ENCODE measurements at regions not wholly inside any gene's neighbourhood (a gene's known extent, or its start where the extent isn't known, plus 50 kb on each side); places are given as distances from the start of the nearest gene placed in this dataset.

- Mint-ChIP-seq H3K9me3 (peaks cover 26% of the 10 kb centered on the region), H3K27ac (no peak overlapping the region), H3K4me1 (no peaks in the 10 kb centered on the region), H3K36me3 (ENCODE audit: low read depth) (peaks cover 10% of the 10 kb centered on the region), H3K27me3 (ENCODE audit: low read depth, poor library complexity) (peaks cover 3% of the 10 kb centered on the region), H3K4me3 (no peak overlapping the region)
- no peak for DNase-seq
- TF ChIP-seq CTCF (IDR thresholded peaks at IDR 0.05) = no peak
These were observed 951.4 kb downstream of the KCNMA1 start for GRCh38 chr10:76686201-76686600.

- Mint-ChIP-seq H3K4me3 (no peak overlapping the region), H3K9me3 (peaks cover 15% of the 10 kb centered on the region), H3K27ac (no peak overlapping the region), H3K36me3 (ENCODE audit: low read depth) (peaks cover 6% of the 10 kb centered on the region), H3K27me3 (ENCODE audit: low read depth, poor library complexity) (peaks cover 6% of the 10 kb centered on the region), H3K4me1 (no peaks in the 10 kb centered on the region)
- TF ChIP-seq CTCF (IDR thresholded peaks at IDR 0.05) = no peak
- DNase-seq = no peak
These were observed 952.6 kb downstream of the KCNMA1 start for GRCh38 chr10:76684968-76685367.

DNA sequence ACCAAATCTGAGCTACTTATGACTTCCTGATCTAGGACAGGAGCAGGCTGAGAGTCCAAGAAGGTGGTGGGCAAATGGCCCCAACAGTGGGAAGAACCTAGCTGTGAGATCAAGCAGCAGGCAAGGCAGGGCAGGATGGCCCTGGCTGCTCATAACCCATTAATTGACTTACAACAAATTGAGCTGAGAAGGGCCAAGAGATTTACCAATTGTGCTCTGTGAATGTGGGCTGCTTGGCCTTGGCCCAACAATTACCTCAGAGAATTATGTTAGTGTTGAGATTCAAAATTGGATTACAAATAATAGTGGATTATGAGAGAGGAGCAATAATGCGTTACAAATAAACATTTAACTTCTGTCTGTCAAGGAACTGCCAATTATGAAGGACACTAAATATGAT is 956.5 kb downstream of the KCNMA1 start:
- no peak for TF ChIP-seq CTCF (IDR thresholded peaks at IDR 0.05)
- H3K27ac Mint-ChIP-seq = no peak overlapping the region
- H3K36me3 Mint-ChIP-seq (ENCODE audit: low read depth) = no peaks in the 10 kb centered on the region

GRCh38 chr10:76679030-76679429 is 958.6 kb downstream of the KCNMA1 start:
- Mint-ChIP-seq H3K27me3 (ENCODE audit: low read depth, poor library complexity) (peaks cover 17% of the 10 kb centered on the region), H3K4me3 (no peak overlapping the region), H3K4me1 (peaks cover 12% of the 10 kb centered on the region), H3K36me3 (ENCODE audit: low read depth) (no peaks in the 10 kb centered on the region), H3K9me3 (no peaks in the 10 kb centered on the region), H3K27ac (no peak overlapping the region)
- DNase-seq = no peak
- no peak for TF ChIP-seq CTCF (IDR thresholded peaks at IDR 0.05)

More for the DNA sequence above, 956.5 kb downstream of the KCNMA1 start:
- Mint-ChIP-seq H3K27me3 (ENCODE audit: low read depth, poor library complexity) (peaks cover 20% of the 10 kb centered on the region), H3K4me3 (no peak overlapping the region), H3K9me3 (no peaks in the 10 kb centered on the region), H3K4me1 (peaks cover 10% of the 10 kb centered on the region)
- no peak for DNase-seq

GRCh38 chr10:76675951-76676587 is 961.5 kb downstream of the KCNMA1 start:
- no peaks in the 10 kb centered on the region for H3K9me3 Mint-ChIP-seq
- H3K4me1 Mint-ChIP-seq = peaks cover 17% of the 10 kb centered on the region
- DNase-seq = no peak
- H3K27me3 Mint-ChIP-seq (ENCODE audit: low read depth, poor library complexity) = peaks cover 25% of the 10 kb centered on the region
- H3K4me3 Mint-ChIP-seq = no peak overlapping the region
- no peak for TF ChIP-seq CTCF (IDR thresholded peaks at IDR 0.05)
- no peaks in the 10 kb centered on the region for H3K36me3 Mint-ChIP-seq (ENCODE audit: low read depth)
- H3K27ac Mint-ChIP-seq = no peak overlapping the region

- H3K4me3 Mint-ChIP-seq = no peak overlapping the region
- H3K27ac Mint-ChIP-seq = no peak overlapping the region
- no peak for TF ChIP-seq CTCF (IDR thresholded peaks at IDR 0.05)
- peaks cover 25% of the 10 kb centered on the region for H3K27me3 Mint-ChIP-seq (ENCODE audit: low read depth, poor library complexity)
- no peaks in the 10 kb centered on the region for H3K9me3 Mint-ChIP-seq
- peaks cover 17% of the 10 kb centered on the region for H3K4me1 Mint-ChIP-seq
- H3K36me3 Mint-ChIP-seq (ENCODE audit: low read depth) = no peaks in the 10 kb centered on the region
- DNase-seq = no peak
These were observed 962.1 kb downstream of the KCNMA1 start for GRCh38 chr10:76675561-76675950.
